Heart right ventricle (tissue), 16 donors: ENCODE measurements at regions not wholly inside any gene's neighbourhood (a gene's known extent, or its start where the extent isn't known, plus 50 kb on each side); places are given as distances from the start of the nearest gene placed in this dataset.

ENCODE experiments used
- ATAC-seq, 8 donors: fragments of 200-7000 bp; cut with Tn5 transposase; one replicate each; pipeline ENCODE4 v1.9.1; 2020; ENCODE audit warnings: mild to moderate bottlenecking in 8 of 8, moderate library complexity in 8 of 8, moderate number of reproducible peaks in 1 of 8
- DNase-seq, 2 donors: peaks; one replicate each; pipeline ENCODE4 v3.0.0-alpha.2; 2020
- H3K27ac ChIP-seq, 10 donors: fragments of 200-600 bp; sonication (generic) in 2 of 10; one replicate each; pipeline versions ENCODE4 v1.5.0 to v1.8.0; 2020 to 2022; ENCODE audit warnings: mild to moderate bottlenecking in 3 of 10
- H3K27me3 ChIP-seq, 7 donors: fragments of 200-600 bp; one replicate each; pipeline ENCODE4 v1.8.0; 2021 to 2022; ENCODE audit warnings: mild to moderate bottlenecking in 2 of 7
- H3K36me3 ChIP-seq, 9 donors: fragments of 200-600 bp; sonication (generic) in 1 of 9; one replicate each; pipeline versions ENCODE4 v1.5.0 to v1.8.0; 2020 to 2022; ENCODE audit warnings: mild to moderate bottlenecking in 2 of 9
- H3K4me1 ChIP-seq, 9 donors: fragments of 200-600 bp; sonication (generic) in 1 of 9; one replicate each; pipeline versions ENCODE4 v1.5.0 to v1.8.0; 2020 to 2022; ENCODE audit warnings: mild to moderate bottlenecking in 4 of 9
- H3K4me3 ChIP-seq, 10 donors: fragments of 200-600 bp; sonication (generic) in 2 of 10; one replicate each; pipeline versions ENCODE4 v1.5.0 to v1.8.0; 2020 to 2022; ENCODE audit warnings: mild to moderate bottlenecking in 7 of 10, moderate library complexity in 2 of 10
- H3K9me3 ChIP-seq, 11 donors: fragments of 200-600 bp in 10 of 11; sonication (generic) in 2 of 11; one replicate each; pipeline versions ENCODE4 v1.5.0 to v1.8.0; 2013 to 2022; ENCODE audit warnings: mild to moderate bottlenecking in 2 of 11, control low read depth in 1 of 11, moderate library complexity in 1 of 11
- WGBS, 2 donors: extraction: QIAGEN DNeasy Blood & Tissue Kit; methylation state at CpG; one replicate each; pipeline ENCODE4 v1.1.7; 2013; ENCODE audit warnings: inconsistent platforms in 1 of 2; 5-methylcytosine and 5-hydroxymethylcytosine counted together
- intact Hi-C, 10 donors: fragments of 100-400 bp; cut with DNase I; formaldehyde crosslinking; loops; one replicate each; pipeline versions ENCODE4 v1.11.1 to v1.14.2; 2022
- TF ChIP-seq, protein P1 (sequence below), 9 donors: fragments of 200-600 bp; sonication (generic) in 2 of 9; IDR thresholded peaks; one replicate each; pipeline versions ENCODE4 v1.5.0 to v1.8.0; 2021 to 2022; ENCODE audit warnings: antibody characterized with exemption in 9 of 9, mild to moderate bottlenecking in 5 of 9, moderate library complexity in 1 of 9
- donor health status: Arrhythmogenic right ventricular cardiomyopathy.
- donor health status: ischemic (EF 13 %, LVEDD 7.1; RV severe dilation, severe dysfunction).
- donor health status: healthy with polysubstance abuse.
- donor health status: DM: no; HTN: yes; CAD: no.
- donor health status: DM: no; HTN: no; CAD: no.
- donor health status: ischemic (EF 25% LVEDD 6.9; RV normal size, moderate dysfunction).
- donor health status: ischemic (EF 25% LVEDD 5.7; RV mildly dilated, moderate dysfunction).
- donor health status: healthy.
- donor health status: DM: yes; HTN: yes; CAD: no.
- donor health status: Ischemic cardiomyopathy.
- donor health status: ischemic (EF 35%, LVEDD 5.7; RV mildly dilated, moderate dysfunction).
- donor health status: nonischemic (EF 11% LVEDD 7.7; RV severe dilation, severe dysfunction).
- donor health status: DM: yes; HTN: yes; CAD: no.
- donor health status: PGD.
- donor health status: ischemic (EF 29% LVEDD 5.4; RV normal size, mild dysfunction).
- donor health status: nonischemic (EF 23%, LVEDD 6.1; RV moderate dilation, normal function).

DNA sequence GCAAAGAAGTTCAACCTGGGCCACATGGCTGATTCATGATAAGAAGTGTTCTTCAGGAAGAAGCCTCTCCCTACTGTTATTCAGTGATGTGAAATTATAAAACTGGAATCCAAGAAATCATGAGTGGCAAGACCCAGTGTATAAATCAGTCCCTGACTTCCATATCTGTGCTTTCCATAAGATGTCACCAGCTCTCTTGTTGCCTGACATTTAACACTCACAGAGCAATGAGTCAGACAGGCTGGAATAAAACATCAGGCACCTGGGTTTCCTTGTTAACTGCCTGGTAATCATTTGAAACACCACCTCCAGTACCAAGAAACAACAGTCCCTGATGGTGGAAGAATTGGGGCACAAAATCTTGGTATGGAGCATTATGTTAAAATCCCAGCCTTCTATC is 76.1 kb downstream of the SCG2 start:
- intact Hi-C loops = no loop called here
- ATAC-seq (peak in 7 of 8 donors; percentile 55 to 96 (median 79)), DNase-seq (no peak)
- H3K9me3 ChIP-seq = peaks cover 0 to 4% (median 0%) of the 10 kb centered on the region in 11 donors
- H3K27ac ChIP-seq = peak overlapping the region in 1 of 10 donors; percentile 18
- peaks cover 0 to 8% (median 0%) of the 10 kb centered on the region in 9 donors for H3K4me1 ChIP-seq
- H3K36me3 ChIP-seq = no peaks in the 10 kb centered on the region
- no peak overlapping the region for H3K4me3 ChIP-seq
- H3K27me3 ChIP-seq = no peaks in the 10 kb centered on the region
- TF ChIP-seq, protein P1, sequence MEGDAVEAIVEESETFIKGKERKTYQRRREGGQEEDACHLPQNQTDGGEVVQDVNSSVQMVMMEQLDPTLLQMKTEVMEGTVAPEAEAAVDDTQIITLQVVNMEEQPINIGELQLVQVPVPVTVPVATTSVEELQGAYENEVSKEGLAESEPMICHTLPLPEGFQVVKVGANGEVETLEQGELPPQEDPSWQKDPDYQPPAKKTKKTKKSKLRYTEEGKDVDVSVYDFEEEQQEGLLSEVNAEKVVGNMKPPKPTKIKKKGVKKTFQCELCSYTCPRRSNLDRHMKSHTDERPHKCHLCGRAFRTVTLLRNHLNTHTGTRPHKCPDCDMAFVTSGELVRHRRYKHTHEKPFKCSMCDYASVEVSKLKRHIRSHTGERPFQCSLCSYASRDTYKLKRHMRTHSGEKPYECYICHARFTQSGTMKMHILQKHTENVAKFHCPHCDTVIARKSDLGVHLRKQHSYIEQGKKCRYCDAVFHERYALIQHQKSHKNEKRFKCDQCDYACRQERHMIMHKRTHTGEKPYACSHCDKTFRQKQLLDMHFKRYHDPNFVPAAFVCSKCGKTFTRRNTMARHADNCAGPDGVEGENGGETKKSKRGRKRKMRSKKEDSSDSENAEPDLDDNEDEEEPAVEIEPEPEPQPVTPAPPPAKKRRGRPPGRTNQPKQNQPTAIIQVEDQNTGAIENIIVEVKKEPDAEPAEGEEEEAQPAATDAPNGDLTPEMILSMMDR (IDR thresholded peaks at IDR 0.05) = no peak

DNA sequence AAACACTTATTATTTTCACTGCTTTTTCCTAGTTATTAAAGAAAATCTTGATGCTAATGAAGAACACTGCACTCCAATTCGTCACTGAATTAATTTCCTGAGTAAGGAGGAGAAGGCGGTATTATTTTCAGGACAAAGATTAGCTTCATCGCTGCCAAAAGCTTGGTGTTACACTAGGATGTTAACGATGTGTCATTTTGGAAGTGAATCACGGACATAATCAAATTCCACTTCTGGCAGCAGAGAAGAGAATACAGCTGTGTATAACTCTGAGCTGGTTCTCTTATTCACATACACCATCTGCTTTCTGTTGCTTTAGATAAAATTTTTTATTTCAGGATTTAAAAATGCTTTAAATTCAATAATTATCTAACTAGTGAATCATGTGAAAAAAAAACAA is 74.1 kb downstream of the SCG2 start:
- DNase-seq = no peak
- H3K36me3 ChIP-seq = no peaks in the 10 kb centered on the region
- intact Hi-C loops = no loop called here
- no peak overlapping the region for H3K4me3 ChIP-seq
- no peak for ATAC-seq
- WGBS, 2 donors = 40% methylated on average over 5 of the region's 5 CpGs
- TF ChIP-seq, protein P1 (IDR thresholded peaks at IDR 0.05) = no peak
- H3K4me1 ChIP-seq = peaks cover 0 to 8% (median 0%) of the 10 kb centered on the region in 9 donors
- no peak overlapping the region for H3K27ac ChIP-seq
- H3K27me3 ChIP-seq = no peaks in the 10 kb centered on the region
- peaks cover 0 to 4% (median 0%) of the 10 kb centered on the region in 11 donors for H3K9me3 ChIP-seq

DNA sequence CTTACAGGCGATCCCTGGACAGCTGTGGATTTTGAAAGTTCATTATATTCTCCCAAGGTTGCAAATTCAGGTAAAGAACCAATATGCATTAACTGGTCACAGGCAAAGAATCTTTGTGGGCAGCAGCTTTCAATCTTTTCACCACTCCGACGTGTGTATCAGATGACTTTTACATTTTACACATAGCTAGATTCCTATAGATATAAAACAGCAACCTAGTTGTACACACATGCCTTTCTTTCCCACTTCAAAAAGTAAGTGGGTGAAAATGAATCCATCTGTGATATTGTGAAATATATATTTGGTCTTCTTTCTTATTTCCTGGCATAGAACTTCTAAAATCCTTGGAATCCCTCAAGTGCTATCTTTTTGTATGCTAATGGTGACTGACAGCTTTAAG is 72.5 kb downstream of the SCG2 start:
- H3K27me3 ChIP-seq = no peaks in the 10 kb centered on the region
- no peak overlapping the region for H3K4me3 ChIP-seq
- ATAC-seq (no peak), DNase-seq (no peak)
- no peak overlapping the region for H3K27ac ChIP-seq
- H3K4me1 ChIP-seq = peaks cover 0 to 8% (median 0%) of the 10 kb centered on the region in 9 donors
- no peaks in the 10 kb centered on the region for H3K36me3 ChIP-seq
- TF ChIP-seq, protein P1 (IDR thresholded peaks at IDR 0.05) = no peak
- peaks cover 0 to 4% (median 0%) of the 10 kb centered on the region in 11 donors for H3K9me3 ChIP-seq
- intact Hi-C loops = no loop called here
- WGBS, 2 donors = 73 to 84% methylated on average over 3 of the region's 3 CpGs

DNA sequence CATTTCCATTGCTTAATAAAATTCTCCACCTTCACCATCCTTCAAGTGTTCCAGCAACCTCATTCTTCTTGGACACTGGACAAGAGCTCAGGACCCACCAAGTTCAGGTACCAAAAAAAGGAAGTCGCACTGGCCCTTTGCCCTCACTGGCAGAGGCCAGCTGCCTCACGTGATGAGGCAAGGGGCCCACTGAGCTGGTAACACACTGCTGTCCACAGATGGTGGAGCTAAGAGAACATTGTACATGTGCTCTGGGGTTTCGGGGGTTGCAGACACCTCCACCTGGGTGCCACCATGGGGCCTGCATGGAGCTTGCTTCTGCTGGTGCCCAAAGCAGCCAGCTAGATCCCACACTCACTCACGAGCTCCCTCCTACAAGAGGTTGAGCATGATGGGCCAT is 71.3 kb downstream of the SCG2 start:
- H3K9me3 ChIP-seq = peaks cover 0 to 4% (median 0%) of the 10 kb centered on the region in 11 donors
- no peak overlapping the region for H3K27ac ChIP-seq
- DNase-seq (no peak), ATAC-seq (no peak)
- no peak overlapping the region for H3K4me3 ChIP-seq
- peaks cover 0 to 8% (median 0%) of the 10 kb centered on the region in 9 donors for H3K4me1 ChIP-seq
- TF ChIP-seq, protein P1 (IDR thresholded peaks at IDR 0.05) = no peak
- WGBS, 2 donors = 78 to 90% methylated on average over 4 of the region's 4 CpGs
- no peaks in the 10 kb centered on the region for H3K27me3 ChIP-seq
- H3K36me3 ChIP-seq = no peaks in the 10 kb centered on the region
- intact Hi-C loops = no loop called here
